NCI-H345 treated with DMSO at 0.1 percent for 48 hours (cell line): ENCODE measurements at regions not wholly inside any gene's neighbourhood (a gene's known extent, or its start where the extent isn't known, plus 50 kb on each side); places are given as distances from the start of the nearest gene placed in this dataset.
"Not testable (repeated sequence)": the region's sequence is repeated elsewhere in the genome, so short reads cannot be mapped to it uniquely, and the experiment has no call there.

Experiments
- DNase-seq: peaks from one replicate; lab custom pipeline; 2025; ENCODE audit not compliant: unreplicated experiment; lab: John Stamatoyannopoulos, UW

GRCh38 chr11:69205743-69206612, 50.2 kb downstream of the SMIM38 start:
- no peak for DNase-seq

DNA sequence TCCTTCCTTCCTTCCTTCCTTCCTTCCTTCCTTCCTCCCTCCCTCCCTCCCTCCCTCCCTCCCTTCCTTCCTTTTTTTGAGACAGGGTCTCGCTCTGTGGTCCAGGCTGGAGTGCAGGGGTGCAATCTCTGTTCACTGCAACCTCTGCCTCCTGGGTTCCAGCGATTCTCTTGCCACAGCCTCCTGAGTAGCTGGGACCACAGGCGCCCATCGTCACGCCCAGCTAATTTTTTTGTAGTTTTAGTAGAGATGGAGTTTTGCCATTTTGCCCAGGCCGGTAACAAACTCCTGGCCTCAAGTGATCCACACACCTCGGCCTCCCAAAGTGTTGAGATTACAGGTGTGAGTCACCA, 50.9 kb downstream of the SMIM38 start:
- not testable (repeated sequence) for DNase-seq

DNA sequence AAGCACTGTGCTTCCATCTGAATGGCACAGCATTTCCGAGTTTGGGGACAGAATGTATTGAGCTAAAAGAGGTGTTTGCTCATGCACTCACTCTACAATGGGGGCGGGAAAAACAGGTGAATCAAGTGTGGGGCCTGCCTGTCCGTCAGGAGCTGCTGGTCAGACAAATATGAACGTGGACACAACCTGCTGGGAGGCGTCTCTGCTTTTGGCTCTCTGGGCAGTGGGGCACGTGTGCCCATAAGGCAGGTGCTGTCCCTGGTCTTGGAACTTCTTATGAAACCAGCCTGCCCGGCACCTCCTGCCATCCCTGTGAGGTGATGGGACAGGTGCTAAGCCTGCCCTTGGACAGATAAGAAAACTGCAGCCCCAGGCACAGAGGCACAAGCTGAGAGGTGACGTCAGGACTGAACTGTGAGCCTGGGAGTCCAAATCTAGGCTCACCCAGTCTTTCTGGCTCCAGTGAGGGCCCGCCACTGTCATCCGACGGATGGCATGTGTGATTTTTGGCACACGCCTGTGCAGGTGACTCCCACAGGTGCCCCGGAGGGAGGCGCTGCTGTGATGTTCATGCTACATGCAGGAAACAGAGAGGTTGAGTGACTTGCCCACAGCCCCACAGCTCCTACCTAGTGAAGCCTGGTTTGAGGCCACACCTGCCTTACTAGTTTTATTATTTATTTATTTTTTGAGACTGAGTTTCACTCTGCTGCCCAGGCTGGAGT, 51.6 kb downstream of the SMIM38 start:
- no peak for DNase-seq

GRCh38 chr11:69208190-69209037, 52.7 kb downstream of the SMIM38 start:
- no peak for DNase-seq

- no peak for DNase-seq
These were observed 53.3 kb downstream of the SMIM38 start for GRCh38 chr11:69209038-69209350.

- no peak for DNase-seq
These were observed 53.9 kb downstream of the SMIM38 start for GRCh38 chr11:69209421-69210309.

GRCh38 chr11:69210310-69211035, 54.7 kb downstream of the SMIM38 start:
- no peak for DNase-seq

GRCh38 chr11:69211540-69211919, 55.8 kb downstream of the SMIM38 start:
- DNase-seq = no peak

DNA sequence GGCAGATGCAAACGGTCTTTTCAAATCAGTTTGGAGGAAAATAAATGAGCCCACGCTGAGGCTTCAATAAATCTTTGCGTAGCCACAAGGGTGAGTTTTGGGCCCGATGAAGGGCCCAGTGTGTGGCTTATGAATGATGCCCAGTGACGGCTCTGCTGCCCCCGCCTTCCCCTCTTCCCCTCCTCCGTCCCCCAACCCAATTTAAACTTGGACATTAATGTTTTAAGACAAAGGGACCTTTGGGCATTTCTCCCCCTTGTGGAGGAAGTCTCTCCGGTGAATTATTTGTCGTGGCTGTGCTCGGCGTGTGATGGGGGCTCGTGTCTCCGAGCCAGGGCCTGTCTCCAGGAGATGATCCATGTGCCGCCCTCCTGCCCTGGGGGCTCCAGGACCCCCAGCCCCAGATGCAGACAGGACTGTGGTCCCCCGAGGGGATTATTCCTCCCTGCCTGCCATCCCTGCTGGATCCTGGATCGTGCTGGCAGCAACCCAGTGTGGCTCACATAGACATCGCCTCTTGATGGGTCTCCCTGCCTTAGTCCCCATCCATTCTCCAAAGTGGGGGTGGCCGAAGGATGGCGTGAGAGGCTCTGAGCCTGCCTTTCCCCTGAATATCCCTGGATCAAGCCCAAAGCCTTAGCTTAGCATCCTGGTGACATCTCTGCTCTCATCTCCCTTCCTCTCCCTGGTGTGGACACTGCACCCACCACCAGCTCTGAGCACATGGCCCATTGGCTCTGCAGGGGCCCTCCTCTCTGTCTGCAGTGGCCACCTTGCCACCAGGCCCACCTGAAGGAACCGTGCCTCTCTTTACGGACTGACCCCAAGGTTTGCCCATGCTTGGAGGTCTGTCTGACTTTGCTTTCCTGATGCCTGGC, 56.4 kb downstream of the SMIM38 start:
- DNase-seq = no peak

DNA sequence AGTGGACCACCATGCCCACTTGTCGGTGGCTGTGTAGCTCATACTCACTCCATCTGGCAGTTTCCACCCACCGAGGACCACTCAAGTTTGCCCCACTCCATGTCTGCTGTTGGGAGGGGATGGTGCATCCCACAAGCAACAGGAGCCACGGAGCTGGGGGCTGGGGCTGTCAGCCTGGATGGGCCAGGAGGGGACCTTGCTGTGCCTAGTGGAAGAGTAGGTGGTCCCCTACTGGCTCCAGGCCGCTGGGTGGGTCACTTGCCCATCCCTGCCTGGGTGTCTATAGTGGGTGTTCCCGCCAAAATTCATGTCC, 57.0 kb downstream of the SMIM38 start:
- DNase-seq = no peak

DNA sequence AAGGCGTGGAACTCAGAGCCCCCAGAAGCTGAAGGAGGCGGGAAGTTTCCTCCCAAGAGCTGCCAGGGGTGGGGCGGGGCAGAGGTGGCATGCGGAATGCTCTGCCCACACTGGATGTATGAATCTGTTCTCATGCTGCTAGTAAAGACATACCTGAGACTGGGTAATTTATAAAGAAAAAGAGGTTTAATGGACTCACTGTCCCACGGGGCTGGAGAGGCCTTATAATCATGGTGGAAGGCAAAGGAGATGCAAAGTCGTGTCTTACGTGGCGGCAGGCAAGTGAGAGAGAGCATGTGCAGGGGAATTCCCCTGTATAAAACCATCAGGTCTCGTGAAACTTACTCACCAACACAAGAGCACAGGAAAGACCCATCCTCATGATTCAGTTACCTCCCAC, 57.6 kb downstream of the SMIM38 start:
- no peak for DNase-seq

- no peak for DNase-seq
These were observed 58.2 kb downstream of the SMIM38 start for GRCh38 chr11:69213964-69214363.

GRCh38 chr11:69215216-69215615, 59.5 kb downstream of the SMIM38 start:
- no peak for DNase-seq

DNA sequence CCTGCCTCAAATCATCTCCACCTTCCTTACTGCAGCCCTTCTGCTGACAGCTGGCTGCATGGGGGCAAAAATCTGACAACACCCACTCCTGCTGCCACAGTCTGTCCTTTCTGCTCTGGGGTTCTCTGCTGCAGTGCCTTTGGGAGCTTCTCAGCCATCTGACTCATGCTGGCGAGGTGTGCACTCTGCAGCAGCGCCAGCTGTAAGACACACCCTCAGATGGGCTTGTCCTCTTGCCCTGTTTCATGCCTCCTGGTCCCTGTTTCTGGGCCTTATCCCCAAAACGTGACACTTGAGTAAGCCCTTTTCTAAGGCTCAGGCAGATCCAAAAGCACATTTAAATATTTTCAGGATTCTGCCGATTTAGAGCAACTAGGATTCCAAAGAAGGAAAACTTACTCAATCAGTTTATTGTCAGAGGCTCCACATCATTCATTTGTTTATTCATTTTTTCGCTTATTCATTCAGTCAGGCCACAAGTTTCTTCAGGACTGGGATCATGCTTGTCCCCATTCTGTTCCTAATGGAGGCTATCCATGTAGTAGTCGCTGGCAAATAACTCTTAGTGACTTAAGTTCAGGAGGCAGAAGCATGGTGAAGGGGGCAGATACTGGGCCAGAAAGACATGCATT, 60.2 kb downstream of the SMIM38 start:
- no peak for DNase-seq

GRCh38 chr11:69216647-69217051, 60.9 kb downstream of the SMIM38 start:
- DNase-seq = no peak

GRCh38 chr11:69217276-69218105, 61.8 kb downstream of the SMIM38 start:
- DNase-seq = no peak

DNA sequence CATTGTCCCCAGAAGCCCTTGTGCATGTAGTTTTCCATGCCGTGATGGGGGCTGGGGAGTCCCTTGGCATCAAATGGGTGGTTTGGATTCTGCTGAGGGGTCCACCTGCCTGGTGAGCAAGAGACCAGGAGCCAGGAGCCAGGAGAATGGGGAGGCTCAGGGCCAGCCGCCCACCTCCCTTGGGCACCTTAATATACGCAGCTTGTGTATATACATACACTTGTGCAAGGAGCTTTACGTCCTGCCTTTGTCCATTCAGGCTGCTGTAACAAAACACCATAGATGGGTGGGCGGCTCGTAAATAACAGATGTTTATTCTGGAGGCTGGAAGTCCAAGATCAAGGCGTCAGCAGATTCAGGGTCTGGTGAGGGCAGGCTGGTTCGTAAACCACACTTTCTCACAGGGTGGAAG, 62.5 kb downstream of the SMIM38 start:
- DNase-seq = no peak
